GM18508 (cell line): ENCODE measurements at regions not wholly inside any gene's neighbourhood (a gene's known extent, or its start where the extent isn't known, plus 50 kb on each side); places are given as distances from the start of the nearest gene placed in this dataset.

Source experiments
- ATAC-seq: cut with Tn5 transposase; IDR thresholded peaks from one replicate; pipeline ENCODE4 v1.9.1; 2021; ENCODE audit warnings: moderate number of reproducible peaks; ENCODE audit not compliant: insufficient read depth, unreplicated experiment

GRCh38 chr2:234344012-234344411, 152.9 kb downstream of the ARL4C start:
- no peak for ATAC-seq

- no peak for ATAC-seq
These were observed 153.5 kb downstream of the ARL4C start for GRCh38 chr2:234343372-234343771.

- ATAC-seq, result no peak
These were observed 155.4 kb downstream of the ARL4C start for GRCh38 chr2:234341306-234341985.

GRCh38 chr2:234339501-234339900, 157.4 kb downstream of the ARL4C start:
- no peak for ATAC-seq

- no peak for ATAC-seq
These were observed 157.9 kb downstream of the ARL4C start for GRCh38 chr2:234339011-234339410.

- no peak for ATAC-seq
These were observed 161.1 kb downstream of the ARL4C start for GRCh38 chr2:234335661-234336228.

- ATAC-seq, result no peak
These were observed 162.1 kb downstream of the ARL4C start for GRCh38 chr2:234334756-234335155.

- ATAC-seq, result no peak
These were observed 162.7 kb downstream of the ARL4C start for GRCh38 chr2:234334151-234334550.

GRCh38 chr2:234333168-234334130, 163.4 kb downstream of the ARL4C start:
- no peak for ATAC-seq

GRCh38 chr2:234331966-234332365, 164.9 kb downstream of the ARL4C start:
- ATAC-seq, result no peak

- no peak for ATAC-seq
These were observed 165.3 kb downstream of the ARL4C start for GRCh38 chr2:234331566-234331965.

- ATAC-seq, result no peak
These were observed 166.0 kb downstream of the ARL4C start for GRCh38 chr2:234330902-234331301.

GRCh38 chr2:234329202-234329960, 167.5 kb downstream of the ARL4C start:
- no peak for ATAC-seq

GRCh38 chr2:234328444-234328990, 168.4 kb downstream of the ARL4C start:
- ATAC-seq, result no peak

- ATAC-seq, result no peak
These were observed 170.2 kb downstream of the ARL4C start for GRCh38 chr2:234326694-234327093.

- no peak for ATAC-seq
These were observed 172.8 kb downstream of the ARL4C start for GRCh38 chr2:234324116-234324515.

GRCh38 chr2:234322766-234323465, 174.0 kb downstream of the ARL4C start:
- no peak for ATAC-seq

- ATAC-seq, result no peak
These were observed 176.8 kb downstream of the ARL4C start for GRCh38 chr2:234320066-234320465.

GRCh38 chr2:234318361-234318760, 178.5 kb downstream of the ARL4C start:
- ATAC-seq, result no peak

GRCh38 chr2:234313558-234313957, 183.3 kb downstream of the ARL4C start:
- ATAC-seq, result no peak
